ENCODE measurements at regions not wholly inside any gene's neighbourhood (a gene's known extent, or its start where the extent isn't known, plus 50 kb on each side); places are given as distances from the start of the nearest gene placed in this dataset.

- TF ChIP-seq, protein P1, sequence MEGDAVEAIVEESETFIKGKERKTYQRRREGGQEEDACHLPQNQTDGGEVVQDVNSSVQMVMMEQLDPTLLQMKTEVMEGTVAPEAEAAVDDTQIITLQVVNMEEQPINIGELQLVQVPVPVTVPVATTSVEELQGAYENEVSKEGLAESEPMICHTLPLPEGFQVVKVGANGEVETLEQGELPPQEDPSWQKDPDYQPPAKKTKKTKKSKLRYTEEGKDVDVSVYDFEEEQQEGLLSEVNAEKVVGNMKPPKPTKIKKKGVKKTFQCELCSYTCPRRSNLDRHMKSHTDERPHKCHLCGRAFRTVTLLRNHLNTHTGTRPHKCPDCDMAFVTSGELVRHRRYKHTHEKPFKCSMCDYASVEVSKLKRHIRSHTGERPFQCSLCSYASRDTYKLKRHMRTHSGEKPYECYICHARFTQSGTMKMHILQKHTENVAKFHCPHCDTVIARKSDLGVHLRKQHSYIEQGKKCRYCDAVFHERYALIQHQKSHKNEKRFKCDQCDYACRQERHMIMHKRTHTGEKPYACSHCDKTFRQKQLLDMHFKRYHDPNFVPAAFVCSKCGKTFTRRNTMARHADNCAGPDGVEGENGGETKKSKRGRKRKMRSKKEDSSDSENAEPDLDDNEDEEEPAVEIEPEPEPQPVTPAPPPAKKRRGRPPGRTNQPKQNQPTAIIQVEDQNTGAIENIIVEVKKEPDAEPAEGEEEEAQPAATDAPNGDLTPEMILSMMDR (IDR thresholded peaks at IDR 0.05; ENCODE audit: low read depth, low read length, poor library complexity, severe bottlenecking) = no peak
- no peak for TF ChIP-seq EZH2phosphoT487 (IDR thresholded peaks at IDR 0.05; ENCODE audit: borderline replicate concordance, low read length)
Observed at GRCh38 chr5:5826911-5827310, 404.4 kb downstream of the ICE1 start.

Data from DOHH2 (cell line).